ENCODE measurements at regions not wholly inside any gene's neighbourhood (a gene's known extent, or its start where the extent isn't known, plus 50 kb on each side); places are given as distances from the start of the nearest gene placed in this dataset.

DNA sequence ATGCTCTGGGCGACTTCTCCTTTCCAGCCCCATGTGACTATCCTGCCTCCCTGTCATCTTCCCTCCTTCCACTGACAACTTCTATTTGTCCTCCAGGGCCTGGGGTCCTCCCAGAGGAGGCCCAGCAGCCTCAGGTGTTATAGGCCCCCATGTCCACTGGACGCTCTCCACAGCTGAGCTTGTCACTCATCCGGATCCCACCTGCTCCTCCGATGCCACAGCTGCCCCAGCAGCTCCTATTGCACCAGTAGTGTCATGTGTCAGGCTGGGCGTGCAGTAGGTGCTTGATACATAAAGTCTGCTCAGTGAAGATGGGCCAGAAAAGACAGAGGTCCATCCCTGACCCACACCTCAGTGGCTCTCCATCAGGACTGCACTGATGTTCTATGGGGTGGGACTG, 305.7 kb upstream of the MYT1L start:
- DNase-seq (ENCODE audit: low read depth, low spot score) (no peak), ATAC-seq (no peak), FAIRE-seq (no peak)
- POLR2A ChIA-PET, result no interaction called here
- Histone ChIP-seq H3K27ac (ENCODE audit: control insufficient read depth, insufficient read depth) (no peak overlapping the region), H3K9ac (ENCODE audit: control insufficient read depth, insufficient read depth, low read length) (no peak overlapping the region), H3K27me3 (replicated peaks in 1 of 2; ENCODE audit: control insufficient read depth in 2 of 2, insufficient read depth in 2 of 2, low read length in 1 of 2) (no peaks in the 10 kb centered on the region), H3K9me3 (replicated peaks; ENCODE audit: control insufficient read depth, insufficient read depth, low read length) (no peaks in the 10 kb centered on the region), H3K4me1 (ENCODE audit: control insufficient read depth, insufficient read depth, low read length) (no peaks in the 10 kb centered on the region), H3K36me3 (ENCODE audit: control insufficient read depth in 2 of 2, insufficient read depth in 2 of 2, low read length in 1 of 2) (no peaks in the 10 kb centered on the region), H3K4me3 (no peak overlapping the region), H4K20me1 (ENCODE audit: control insufficient read depth, insufficient read depth) (no peaks in the 10 kb centered on the region), H2AFZ (ENCODE audit: control insufficient read depth, low read depth, low read length) (no peak overlapping the region), H3K79me2 (ENCODE audit: control insufficient read depth, insufficient read depth, low read length) (no peaks in the 10 kb centered on the region), H3K4me2 (ENCODE audit: control insufficient read depth, insufficient read depth) (no peak overlapping the region)
- in situ Hi-C loops (cut with MboI), result no loop called here
- SMC1A ChIA-PET (ENCODE audit: uncharacterized antibody, unreplicated experiment), result no interaction called here
- RAD21 ChIA-PET (ENCODE audit: unreplicated experiment), result no interaction called here
- TF ChIP-seq MXI1 (IDR thresholded peaks at IDR 0.05; ENCODE audit: low read depth, low read length) (no peak), CUX1 (IDR thresholded peaks at IDR 0.05; ENCODE audit: insufficient replicate concordance, low read depth, low read length) (no peak), NR2C2 (IDR thresholded peaks at IDR 0.05; ENCODE audit: borderline replicate concordance, control insufficient read depth, insufficient read length, low read depth) (no peak), EP300 (IDR thresholded peaks at IDR 0.05; ENCODE audit: borderline replicate concordance in 1 of 2, control insufficient read depth in 1 of 2, low read depth in 2 of 2, low read length in 2 of 2) (no peak), SUPT20H (IDR thresholded peaks at IDR 0.05; ENCODE audit: borderline replicate concordance, control insufficient read depth, low read depth, low read length) (no peak), IKZF1 (conservative IDR thresholded peaks at IDR 0.05) (no peak), LARP7 (IDR thresholded peaks at IDR 0.05) (no peak), ZNF622 (IDR thresholded peaks at IDR 0.05) (no peak), CEBPB (IDR thresholded peaks at IDR 0.05; ENCODE audit: borderline replicate concordance in 1 of 2, low read depth in 2 of 2, low read length in 2 of 2) (no peak), ESRRA (IDR thresholded peaks at IDR 0.05; ENCODE audit: low read length) (no peak)
- WGBS (ENCODE audit: insufficient coverage, insufficient replicate concordance, low lambda C conversion rate, missing lambda C conversion rate), result 13% methylated on average over 5 of the region's 5 CpGs
- intact Hi-C loops (cut with micrococcal nuclease; ENCODE audit: unreplicated experiment), result no loop called here
- no TSS peak for BruUV-seq (replicated peaks)
- CTCF ChIA-PET, result no interaction called here

Measured in GM12878 (cell line).